GM23338 (cell line): ENCODE measurements at regions not wholly inside any gene's neighbourhood (a gene's known extent, or its start where the extent isn't known, plus 50 kb on each side); places are given as distances from the start of the nearest gene placed in this dataset.

ENCODE experiments used
- ZNF114 ChIP-seq: fragments of 250-450 bp; sonication (Bioruptor Pico); IDR thresholded peaks from 2 replicates; pipeline ENCODE4 v1.5.0; 2020; ENCODE audit warnings: mild to moderate bottlenecking, moderate library complexity
- TF ChIP-seq, protein P1 (sequence below), 2 experiments: fragments of 200-600 bp in 1 of 2; sonication (generic) in 1 of 2; conservative IDR thresholded peaks; 2 replicates each; pipeline versions ENCODE4 v1.5.1 to v1.6.1; 2016 to 2017; ENCODE audit warnings: antibody characterized with exemption in 2 of 2, low read depth in 2 of 2, mild to moderate bottlenecking in 2 of 2, moderate library complexity in 1 of 2

- no peak for TF ChIP-seq ZNF114 (CRISPR knock-in tag)
- TF ChIP-seq, protein P1, sequence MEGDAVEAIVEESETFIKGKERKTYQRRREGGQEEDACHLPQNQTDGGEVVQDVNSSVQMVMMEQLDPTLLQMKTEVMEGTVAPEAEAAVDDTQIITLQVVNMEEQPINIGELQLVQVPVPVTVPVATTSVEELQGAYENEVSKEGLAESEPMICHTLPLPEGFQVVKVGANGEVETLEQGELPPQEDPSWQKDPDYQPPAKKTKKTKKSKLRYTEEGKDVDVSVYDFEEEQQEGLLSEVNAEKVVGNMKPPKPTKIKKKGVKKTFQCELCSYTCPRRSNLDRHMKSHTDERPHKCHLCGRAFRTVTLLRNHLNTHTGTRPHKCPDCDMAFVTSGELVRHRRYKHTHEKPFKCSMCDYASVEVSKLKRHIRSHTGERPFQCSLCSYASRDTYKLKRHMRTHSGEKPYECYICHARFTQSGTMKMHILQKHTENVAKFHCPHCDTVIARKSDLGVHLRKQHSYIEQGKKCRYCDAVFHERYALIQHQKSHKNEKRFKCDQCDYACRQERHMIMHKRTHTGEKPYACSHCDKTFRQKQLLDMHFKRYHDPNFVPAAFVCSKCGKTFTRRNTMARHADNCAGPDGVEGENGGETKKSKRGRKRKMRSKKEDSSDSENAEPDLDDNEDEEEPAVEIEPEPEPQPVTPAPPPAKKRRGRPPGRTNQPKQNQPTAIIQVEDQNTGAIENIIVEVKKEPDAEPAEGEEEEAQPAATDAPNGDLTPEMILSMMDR (conservative IDR thresholded peaks at IDR 0.05; ENCODE audit: low read depth in 2 of 2), result no peak
Measured at GRCh38 chr7:130950054-130950453, 216.0 kb upstream of the KLF14 start.
